HK-2 (cell line): ENCODE measurements at regions not wholly inside any gene's neighbourhood (a gene's known extent, or its start where the extent isn't known, plus 50 kb on each side); places are given as distances from the start of the nearest gene placed in this dataset.

Source experiments
- DNase-seq: peaks from one replicate; pipeline ENCODE4 v3.0.0-alpha.2; 2018; ENCODE audit not compliant: unreplicated experiment

DNA sequence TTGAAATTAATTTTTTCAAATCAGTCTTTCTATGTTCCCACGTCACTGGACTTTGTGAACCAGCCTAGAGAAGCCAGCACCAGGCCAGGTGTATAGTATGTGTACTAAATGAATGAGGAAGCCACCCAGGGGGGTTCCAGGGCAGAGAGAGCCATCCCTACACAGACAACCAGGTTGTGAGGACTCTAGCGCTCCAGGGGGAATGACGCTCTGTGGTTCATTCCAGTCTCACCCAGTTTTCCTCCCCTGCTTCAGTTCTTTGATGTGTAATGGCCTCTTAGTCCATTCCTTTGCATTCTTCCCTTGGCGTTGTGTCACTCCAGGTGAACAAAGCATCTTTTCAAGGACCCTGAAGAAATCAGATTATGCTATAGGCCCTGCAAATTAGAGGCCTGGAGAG, 330.6 kb downstream of the NSG2 start:
- no peak for DNase-seq

DNA sequence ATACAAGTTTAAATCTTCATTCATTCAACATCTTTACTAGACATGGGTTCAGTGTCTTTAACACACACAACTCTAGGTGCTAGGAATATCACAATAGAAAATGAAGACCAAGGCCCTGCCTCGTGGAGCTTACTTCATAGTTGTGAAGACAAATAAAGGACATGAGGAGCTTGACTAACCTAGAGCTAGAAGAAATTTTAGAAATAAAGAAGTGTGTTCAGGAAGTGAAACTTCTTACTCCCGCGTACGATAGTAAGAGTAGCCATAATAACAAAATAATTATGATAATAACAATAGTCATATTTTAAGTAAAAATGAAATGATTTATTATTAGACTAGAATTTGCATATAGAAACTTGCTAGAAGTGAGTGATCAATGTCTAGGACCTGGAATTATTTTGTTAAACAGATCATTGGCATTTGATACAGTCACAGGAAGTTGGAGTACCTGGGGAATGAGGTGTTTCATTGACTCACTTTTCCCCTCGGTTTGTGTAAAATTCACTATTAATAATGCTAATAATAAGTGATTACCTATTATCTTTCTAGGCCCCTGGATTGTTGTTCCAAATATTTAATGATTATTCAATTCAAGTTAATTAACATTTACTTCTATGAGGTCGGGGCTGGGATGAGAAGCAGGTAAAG, 331.3 kb downstream of the NSG2 start:
- no peak for DNase-seq

DNA sequence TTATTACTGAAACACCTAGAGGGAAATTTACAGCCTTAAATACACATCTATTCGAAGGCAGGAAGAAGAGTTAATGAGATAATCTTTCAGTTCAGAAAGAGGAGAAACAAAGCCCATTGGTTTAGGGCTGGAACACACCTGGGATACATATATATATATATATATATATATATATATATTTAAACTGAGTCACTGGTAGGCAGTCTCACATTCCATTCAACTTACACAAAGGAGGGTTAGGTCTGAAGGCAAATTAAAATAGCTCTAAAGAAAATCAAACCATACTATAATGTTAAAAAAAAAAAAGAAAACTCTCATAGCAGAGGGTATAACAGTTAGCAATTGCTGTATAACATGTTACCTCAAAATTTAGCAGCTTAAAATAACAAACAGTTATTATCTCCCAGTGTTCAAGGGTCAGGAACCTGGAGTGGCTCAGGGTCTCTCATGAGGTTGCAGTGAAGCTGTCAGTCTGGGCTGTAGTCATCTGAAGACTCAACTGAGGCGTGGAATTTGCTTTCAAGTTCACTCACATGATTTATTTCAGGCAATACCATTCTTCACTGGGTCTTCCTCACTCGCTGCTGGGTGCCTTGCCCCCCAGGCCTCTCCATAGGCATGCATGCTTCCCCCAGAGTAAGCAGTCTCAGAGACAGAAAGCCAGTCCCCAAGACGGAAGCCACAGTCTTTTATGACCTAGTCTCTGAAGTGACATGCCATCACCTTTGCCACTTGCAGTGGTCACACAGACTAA, 332.8 kb downstream of the NSG2 start:
- DNase-seq: no peak

DNA sequence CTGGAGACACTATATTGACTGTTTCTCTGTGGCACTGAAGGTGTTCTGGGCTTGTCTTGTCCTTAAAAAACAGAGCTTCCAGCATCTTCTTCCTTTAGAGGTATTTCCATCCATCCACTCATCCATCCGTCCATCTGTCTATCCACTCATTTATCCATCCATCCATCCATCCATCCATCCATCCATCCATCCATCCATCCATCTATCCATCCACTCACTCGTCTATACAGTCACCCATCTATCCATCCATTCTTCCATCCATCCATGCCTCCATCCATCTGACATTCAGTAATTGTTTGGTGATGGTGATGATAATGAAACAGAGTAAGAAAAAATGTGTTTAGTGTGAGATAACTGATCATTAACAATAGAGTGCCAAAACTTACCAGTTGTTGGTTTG, 334.8 kb downstream of the NSG2 start:
- DNase-seq: no peak

DNA sequence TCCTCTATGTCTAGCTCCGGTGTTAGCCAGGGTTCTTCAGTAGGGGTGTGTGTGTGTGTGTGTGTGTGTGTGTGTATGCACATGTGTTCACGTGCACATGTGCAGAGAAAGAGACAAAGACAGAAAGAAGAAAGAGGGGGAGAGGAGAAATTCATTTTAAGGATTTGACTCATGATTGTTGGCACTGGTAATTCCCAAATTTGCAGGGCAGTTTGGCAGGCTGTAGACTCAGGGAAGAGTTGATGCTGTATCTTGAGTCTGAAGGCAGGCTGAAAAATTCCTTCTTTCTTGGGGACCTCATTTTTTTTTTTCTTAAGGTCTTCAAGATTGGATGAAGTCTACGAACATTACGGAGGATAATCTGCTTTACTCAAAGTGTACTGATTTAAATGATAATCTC, 335.7 kb downstream of the NSG2 start:
- no peak for DNase-seq

DNA sequence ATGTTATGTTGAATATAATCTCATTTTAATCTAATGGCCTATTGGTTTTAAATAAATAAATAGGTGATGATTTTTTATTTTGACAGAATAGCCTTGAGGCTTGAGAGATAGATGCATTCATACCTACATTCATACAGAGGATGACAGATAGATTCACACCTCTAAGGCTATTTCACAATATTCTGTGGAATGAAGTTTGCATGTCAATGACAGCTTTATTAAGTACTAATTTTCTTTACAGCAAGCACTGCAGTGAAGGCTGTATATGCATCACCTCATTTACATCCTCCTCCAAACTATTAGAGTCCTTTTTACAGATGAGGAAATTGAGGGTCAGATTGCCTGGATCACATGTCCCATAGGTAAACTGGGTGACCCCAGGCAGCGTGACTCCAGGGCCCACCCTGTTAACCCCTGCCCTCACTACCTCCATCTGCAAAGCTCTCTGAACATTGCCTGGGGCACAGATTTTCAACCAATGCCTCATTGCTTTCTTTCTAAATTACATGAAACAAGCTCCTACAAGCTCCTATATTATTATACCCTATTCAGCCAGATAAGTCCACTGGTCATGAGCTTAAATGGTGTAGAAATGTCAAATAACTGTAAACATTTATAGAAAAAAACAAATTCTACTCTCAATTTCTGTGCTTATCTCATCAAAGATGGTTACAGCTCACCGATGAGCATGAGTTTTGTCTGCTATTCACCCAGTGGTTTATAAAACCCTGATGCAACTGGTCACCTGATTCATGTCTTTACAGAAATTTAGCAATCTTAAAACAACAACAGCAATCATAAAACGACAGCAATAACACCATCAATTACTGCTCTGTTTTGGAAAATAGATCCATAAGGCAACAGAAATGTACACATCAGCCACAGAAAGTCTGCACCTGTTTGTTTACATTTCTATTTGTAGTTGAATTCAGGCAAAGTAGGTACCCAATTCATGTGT, 338.0 kb downstream of the NSG2 start:
- DNase-seq: no peak

DNA sequence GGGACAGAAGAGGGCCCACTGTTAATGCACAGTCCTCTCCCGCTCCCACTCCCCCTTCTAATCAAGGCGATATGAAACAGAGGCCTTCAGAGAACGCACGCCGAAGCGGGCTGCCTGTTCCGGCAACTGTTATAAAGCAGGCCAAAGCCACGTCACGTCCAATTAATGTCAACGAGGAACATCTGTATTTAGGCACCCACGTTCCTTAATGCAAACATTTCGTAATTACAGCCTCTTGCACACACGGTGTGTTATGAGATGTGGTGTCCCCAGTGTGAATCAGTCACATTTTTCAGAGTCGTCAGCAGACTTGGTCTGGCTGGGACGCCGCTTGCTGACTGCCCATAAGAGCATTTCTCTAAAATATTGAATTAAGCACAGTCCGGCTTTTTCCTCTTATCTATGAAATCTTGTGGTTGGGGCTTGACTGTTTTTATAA, 339.0 kb downstream of the NSG2 start:
- no peak for DNase-seq

DNA sequence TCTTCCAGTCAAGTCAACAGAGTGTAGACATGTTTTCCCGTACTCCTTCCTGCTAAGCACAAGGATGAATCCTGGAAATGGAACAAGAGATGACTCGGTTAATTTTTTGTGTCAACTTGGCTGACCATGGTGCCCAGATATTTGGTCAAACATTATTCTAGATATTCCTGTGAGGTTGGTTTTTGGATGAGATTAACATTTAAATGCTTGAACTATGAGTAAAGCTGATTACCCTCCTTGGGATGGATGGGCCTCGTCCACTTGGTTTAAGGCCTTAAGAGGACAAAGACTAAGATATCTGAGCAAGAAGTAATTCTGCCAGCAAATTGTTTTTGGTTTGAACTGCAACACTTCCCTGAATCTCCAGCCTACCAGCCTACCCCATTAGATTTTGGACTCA, 338.1 kb upstream of the MSX2 start:
- no peak for DNase-seq

DNA sequence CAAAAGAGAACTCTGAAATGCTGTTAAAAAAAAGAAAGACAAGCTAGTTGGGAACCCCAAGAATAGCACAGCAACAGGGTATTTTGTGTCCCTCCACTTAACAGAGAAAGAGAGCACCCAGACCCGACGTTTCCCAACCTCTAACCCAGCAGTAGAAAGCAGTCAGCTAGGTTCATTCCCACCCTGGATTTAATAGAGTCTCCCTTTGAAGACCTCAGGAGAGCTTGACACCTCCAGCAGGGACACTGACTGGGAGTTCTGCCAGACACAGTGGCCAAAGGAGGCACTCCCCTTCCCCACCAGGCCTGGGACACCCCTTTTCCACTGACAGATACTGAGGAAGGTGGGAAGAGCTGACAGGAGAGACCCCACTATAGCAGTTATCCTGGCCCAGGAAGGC, 337.5 kb upstream of the MSX2 start:
- no peak for DNase-seq

DNA sequence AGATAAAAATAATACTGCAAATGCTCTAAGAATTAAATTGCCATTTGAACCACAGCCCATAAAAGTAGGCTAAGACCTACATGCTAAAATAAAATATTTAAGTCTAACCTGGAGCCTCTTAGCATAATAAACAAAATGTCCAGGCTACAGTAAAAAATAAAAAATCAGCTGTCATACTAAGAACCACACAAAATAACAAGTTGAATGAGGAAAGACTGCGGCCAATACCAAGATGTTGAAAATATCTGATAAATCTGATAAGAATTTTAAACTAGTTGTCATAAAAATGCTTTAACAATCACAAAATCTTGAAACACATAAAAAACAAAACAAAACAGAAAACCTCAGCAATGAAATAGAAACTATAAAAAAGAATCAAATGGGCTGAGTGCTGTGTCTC, 336.9 kb upstream of the MSX2 start:
- DNase-seq: no peak

DNA sequence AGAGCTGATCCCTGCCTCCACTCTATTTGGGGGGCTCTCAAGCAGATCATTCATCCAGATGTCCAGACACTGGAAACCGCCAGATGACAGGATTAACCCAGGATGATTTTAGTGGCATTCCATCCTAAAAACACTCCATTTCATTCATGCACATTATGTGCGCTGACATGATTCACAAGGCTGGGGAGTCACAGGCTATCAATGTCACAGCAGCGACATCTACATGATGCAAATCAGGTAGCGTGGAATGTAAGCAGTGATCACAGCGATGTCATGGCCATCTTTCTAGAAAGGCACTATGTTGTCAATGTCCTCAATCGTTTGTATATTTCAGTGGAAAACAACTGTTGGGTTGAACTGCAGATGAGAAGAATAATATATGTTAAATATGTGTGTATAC, 331.5 kb upstream of the MSX2 start:
- DNase-seq: no peak

DNA sequence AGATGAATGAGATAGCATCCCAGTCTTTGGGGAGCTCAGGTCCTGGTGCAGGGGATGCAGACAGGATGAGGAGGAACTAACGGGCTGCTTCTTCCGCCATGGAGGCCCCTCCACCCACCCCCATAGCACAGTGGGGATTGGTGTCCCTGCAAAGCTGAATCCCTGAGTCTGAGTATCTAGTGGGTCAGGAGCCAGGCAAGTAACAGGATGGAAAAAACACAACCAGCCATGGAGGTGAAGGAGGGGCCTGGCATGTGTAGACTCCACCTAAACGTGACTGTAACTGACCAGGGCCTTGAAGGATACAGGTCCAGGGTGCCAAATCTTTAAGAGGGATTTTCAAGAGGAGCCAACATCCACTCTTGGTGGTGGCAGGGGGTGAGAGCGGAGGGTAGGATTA, 327.8 kb upstream of the MSX2 start:
- no peak for DNase-seq

DNA sequence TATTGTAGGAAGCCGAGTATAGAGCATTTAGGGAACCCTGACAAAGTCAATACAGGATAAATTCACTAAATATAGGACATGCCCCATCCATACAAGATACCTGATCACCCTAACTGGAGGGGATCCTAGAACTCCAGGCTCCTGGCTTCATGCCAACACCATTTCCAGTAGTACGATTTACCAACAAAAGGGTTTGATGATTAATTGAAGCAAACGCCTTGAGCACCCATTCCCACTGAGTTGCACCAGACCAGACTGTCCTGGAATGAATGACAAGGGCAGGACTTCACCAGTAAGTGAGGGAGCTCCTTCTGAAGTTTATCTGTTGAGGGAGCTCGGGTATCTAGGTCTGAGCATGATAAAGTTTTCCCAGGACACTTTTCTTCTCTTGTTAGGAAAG, 327.2 kb upstream of the MSX2 start:
- DNase-seq: no peak

DNA sequence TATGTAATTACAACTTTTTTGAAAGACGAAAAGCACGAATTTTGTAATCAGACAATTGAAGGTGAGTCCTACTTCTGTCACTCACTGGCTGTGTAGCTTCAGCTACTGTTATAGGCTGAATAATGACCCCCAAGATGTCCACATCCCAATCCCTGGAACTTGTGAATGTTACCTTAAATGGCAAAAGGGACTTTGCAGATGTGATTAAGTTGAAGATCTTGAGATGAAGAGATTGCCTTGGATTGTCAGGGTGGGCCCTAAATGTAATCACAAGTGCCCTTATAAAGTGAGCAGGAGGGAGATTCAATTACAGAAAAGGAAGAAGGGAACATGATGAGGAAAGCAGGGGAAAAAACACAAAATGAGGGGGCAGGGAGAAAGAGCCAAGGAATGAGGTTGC, 326.2 kb upstream of the MSX2 start:
- DNase-seq: no peak

DNA sequence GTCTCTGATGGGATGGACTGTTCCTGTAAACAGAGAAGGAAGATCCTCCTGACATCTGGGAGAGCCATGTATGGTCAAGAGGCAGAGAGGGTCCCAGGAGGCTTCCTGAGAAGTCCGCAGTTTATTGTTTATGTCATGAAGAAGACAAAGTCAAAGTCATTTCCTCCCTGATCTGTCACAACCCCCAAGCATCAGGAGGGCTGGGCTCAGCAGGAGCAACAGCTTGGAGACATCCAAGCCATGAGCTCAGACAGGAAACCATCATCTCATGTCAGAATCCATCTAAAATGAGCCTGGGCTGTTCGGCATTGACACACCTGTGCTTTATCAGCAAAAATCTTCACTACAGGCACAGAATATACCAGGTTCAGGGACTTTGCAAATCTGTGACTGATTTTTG, 325.0 kb upstream of the MSX2 start:
- no peak for DNase-seq

DNA sequence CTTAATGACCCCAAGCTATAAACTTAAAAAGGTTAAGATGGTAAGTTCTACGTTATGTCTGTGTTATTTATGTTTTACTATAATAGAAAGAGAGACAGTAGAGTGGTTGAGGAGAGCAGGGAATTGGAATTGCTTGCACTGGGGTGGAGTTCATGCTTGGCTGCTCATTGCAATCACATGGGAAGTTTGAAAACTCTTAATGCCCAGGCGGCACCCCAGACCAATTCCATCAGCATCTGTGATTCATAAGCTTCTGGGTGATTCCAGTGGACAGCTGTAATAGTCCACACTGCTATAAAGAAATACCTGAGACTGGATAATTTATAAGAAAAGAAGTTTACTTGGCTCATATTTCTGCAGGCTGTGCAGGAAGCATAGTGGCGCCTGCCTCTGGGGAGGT, 323.9 kb upstream of the MSX2 start:
- DNase-seq: no peak

DNA sequence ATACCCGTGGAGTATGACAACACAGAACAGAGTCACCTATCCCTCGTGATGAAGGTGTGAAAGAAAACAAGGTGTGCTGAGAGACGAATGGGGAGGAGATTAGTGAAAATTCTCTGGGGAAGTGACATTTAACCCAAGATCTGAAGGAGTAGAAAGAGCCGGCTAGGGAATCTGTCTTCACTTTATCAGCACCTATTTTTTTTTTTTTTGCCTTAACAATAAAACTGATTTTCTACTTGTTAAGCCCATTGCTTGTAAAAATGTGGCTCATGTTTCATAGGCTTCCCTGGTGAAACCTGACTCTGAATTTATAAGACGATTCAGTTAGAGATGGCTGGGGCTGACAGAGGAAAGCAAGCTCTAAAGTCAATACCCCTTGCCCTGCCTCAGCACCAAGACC, 322.6 kb upstream of the MSX2 start:
- no peak for DNase-seq

DNA sequence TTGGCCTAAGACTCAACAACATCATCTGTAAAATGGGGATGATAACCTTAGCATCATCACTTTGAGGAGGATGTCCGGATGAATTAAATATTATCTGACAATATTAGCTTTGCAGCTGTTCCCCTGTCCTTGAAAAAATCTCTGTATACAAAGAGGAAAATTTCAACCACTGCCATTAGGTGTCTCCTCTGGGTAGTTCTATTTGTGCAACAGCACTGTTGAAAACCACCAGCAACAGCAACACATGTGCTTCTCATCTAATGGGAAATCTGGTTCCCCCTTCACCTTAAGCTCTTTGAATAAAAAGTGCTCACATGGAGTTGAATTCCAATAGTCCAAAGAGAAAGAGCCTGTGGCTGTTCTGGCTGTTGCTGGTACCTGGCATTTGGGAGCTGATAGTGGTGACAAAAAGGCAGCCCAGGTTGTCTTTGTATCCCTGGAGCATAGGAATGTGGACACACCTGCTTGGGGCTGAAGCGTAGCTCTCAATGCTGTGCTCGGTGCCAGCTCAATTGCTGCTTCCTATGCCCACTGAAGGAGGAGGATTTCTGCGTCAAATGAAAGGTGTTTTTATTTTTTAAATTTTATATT, 322.1 kb upstream of the MSX2 start:
- no peak for DNase-seq

DNA sequence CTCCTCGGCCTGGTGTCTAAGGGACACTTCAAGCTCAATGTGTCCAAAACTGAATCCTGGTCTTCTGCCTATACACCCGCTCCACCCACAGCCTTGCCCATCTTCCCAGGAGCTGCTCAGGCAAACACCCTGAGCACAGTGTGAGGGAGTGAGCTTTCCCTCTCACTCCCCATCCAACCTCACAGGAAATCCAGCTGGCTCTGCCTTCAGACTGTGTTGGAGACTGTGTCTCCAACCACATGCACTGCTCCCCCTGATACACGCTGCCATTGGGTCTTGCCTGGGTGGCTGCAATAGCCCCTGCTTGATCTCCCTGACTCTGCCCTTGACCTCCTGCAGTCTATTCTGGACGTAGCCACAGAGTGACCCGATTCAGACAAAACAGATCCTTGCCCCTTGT, 319.5 kb upstream of the MSX2 start:
- DNase-seq: no peak

DNA sequence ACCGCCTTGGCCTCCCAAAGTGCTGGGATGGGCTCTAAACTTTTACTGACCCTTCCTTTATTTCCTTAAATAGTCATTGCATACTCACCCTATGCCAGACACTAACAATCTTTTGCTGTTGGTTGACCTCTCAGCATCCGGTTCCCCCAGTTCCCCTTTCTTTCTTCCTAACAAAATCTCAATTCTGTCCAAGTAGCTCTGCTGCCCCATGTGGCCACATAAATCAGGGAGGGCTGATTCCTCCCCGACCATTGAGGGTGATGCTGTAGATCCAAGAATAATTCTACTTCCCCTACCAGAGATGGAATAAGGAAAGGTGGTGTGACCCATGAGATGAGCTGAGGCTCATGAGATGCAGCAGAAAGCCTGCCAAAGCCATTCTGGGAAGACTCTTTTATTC, 315.3 kb upstream of the MSX2 start:
- DNase-seq: no peak

DNA sequence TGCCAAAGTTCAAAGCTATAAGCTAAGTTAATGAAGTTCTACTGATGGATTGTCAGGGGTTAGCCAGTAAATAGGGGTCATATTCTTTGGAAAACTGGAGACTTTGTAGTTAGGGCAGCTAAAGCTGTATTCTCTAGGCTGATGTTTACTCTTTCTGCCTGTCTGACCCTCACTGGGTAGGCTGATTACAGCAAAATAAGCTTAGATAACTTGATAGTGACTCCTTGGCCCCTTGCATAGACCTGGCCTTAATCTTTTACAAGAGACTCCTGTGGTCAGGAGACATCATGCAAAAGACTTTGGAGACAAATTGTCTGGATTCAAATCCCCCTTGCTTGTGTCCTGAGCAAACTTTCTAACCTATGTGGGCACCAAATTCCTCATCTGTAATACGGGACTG, 314.4 kb upstream of the MSX2 start:
- no peak for DNase-seq

DNA sequence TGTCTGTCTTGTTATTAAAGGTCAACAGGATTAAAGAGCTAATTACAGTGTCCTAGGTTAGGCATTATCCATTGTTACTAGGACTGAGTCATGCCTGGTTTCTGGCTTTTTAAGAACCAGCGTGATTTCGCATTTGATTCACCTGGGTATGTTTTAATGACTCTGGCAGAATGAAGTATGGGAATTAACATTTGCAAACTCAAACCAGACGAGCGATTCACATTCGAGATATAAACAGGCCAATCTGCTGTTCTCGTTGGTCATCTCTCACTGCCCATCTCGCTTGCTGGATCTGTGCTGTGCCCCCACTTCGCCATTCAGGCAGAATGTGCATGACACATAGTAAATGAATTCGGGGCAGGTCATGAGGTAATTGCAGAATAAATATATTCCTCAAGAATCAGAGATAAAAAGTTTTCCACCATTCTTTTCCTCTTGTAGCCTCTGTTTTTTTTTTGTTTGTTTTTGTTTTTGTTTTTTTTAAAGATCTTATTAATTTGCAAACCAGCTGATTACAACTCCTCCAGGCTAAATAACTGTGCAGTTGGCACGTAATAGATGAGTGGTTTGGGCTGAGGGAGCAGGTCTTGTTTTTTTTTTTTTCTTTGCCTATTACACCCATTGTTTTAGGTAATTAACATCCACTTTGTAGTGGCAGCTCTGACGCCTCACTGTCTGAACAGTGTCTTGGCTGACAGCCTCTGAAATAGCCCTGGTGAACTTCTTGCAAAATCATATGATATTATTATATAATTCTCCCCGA, 313.5 kb upstream of the MSX2 start:
- DNase-seq: no peak
